Mucosa of rectum (tissue), 2 donors: ENCODE measurements at regions not wholly inside any gene's neighbourhood (a gene's known extent, or its start where the extent isn't known, plus 50 kb on each side); places are given as distances from the start of the nearest gene placed in this dataset.

Experiments
- H3K27ac ChIP-seq, 2 donors: one replicate each; pipeline ENCODE4 v1.7.0; 2013; ENCODE audit warnings: inconsistent platforms in 2 of 2, low read depth in 2 of 2, low read length in 2 of 2
- H3K27me3 ChIP-seq, 2 donors: one replicate each; pipeline ENCODE4 v1.7.0; 2013; ENCODE audit warnings: low read length in 2 of 2; ENCODE audit not compliant: control insufficient read depth in 2 of 2, insufficient read depth in 2 of 2
- H3K36me3 ChIP-seq, 2 donors: one replicate each; pipeline ENCODE4 v1.7.0; 2013; ENCODE audit warnings: low read length in 2 of 2; ENCODE audit not compliant: control insufficient read depth in 2 of 2, insufficient read depth in 2 of 2
- H3K4me1 ChIP-seq, 2 donors: one replicate each; pipeline ENCODE4 v1.7.0; 2013; ENCODE audit warnings: low read length in 2 of 2, mild to moderate bottlenecking in 1 of 2; ENCODE audit not compliant: control insufficient read depth in 2 of 2, insufficient read depth in 2 of 2
- H3K4me3 ChIP-seq, 2 donors: one replicate each; pipeline ENCODE4 v1.7.0; 2013; ENCODE audit warnings: low read length in 2 of 2
- H3K9ac ChIP-seq, 2 donors: one replicate each; pipeline ENCODE4 v1.7.0; 2013; ENCODE audit warnings: low read length in 2 of 2, low read depth in 1 of 2, mild to moderate bottlenecking in 1 of 2
- H3K9me3 ChIP-seq, 2 donors: one replicate each; pipeline ENCODE4 v1.7.0; 2013; ENCODE audit warnings: low read length in 2 of 2; ENCODE audit not compliant: control insufficient read depth in 2 of 2
- donor health status: healthy.
- donor health status: Normal muscosa, but diverticular disease.

GRCh38 chr18:2258954-2259353, 312.4 kb downstream of the METTL4 start:
- H3K9me3 ChIP-seq, result no peaks in the 10 kb centered on the region
- H3K4me1 ChIP-seq, result no peaks in the 10 kb centered on the region
- H3K36me3 ChIP-seq, result no peaks in the 10 kb centered on the region
- H3K9ac ChIP-seq, result no peak overlapping the region
- no peak overlapping the region for H3K4me3 ChIP-seq
- H3K27ac ChIP-seq, result no peak overlapping the region
- H3K27me3 ChIP-seq, result no peaks in the 10 kb centered on the region

- no peak overlapping the region for H3K9ac ChIP-seq
- no peaks in the 10 kb centered on the region for H3K4me1 ChIP-seq
- no peaks in the 10 kb centered on the region for H3K36me3 ChIP-seq
- H3K27me3 ChIP-seq, result no peaks in the 10 kb centered on the region
- H3K4me3 ChIP-seq, result no peak overlapping the region
- no peak overlapping the region for H3K27ac ChIP-seq
- no peaks in the 10 kb centered on the region for H3K9me3 ChIP-seq
Observed at GRCh38 chr18:2263303-2263890, 307.9 kb downstream of the METTL4 start.

- no peak overlapping the region for H3K27ac ChIP-seq
- no peak overlapping the region for H3K4me3 ChIP-seq
- no peaks in the 10 kb centered on the region for H3K36me3 ChIP-seq
- no peaks in the 10 kb centered on the region for H3K9me3 ChIP-seq
- H3K9ac ChIP-seq, result no peak overlapping the region
- H3K27me3 ChIP-seq, result no peaks in the 10 kb centered on the region
- no peaks in the 10 kb centered on the region for H3K4me1 ChIP-seq
Observed at GRCh38 chr18:2274613-2275012, 296.7 kb downstream of the METTL4 start.

- Histone ChIP-seq H3K27me3 (no peaks in the 10 kb centered on the region), H3K9ac (no peak overlapping the region), H3K27ac (no peak overlapping the region), H3K4me3 (no peak overlapping the region), H3K9me3 (no peaks in the 10 kb centered on the region), H3K36me3 (no peaks in the 10 kb centered on the region), H3K4me1 (no peaks in the 10 kb centered on the region)
Observed at GRCh38 chr18:2281086-2281485, 290.2 kb downstream of the METTL4 start.

GRCh38 chr18:2281523-2282199, 289.6 kb downstream of the METTL4 start:
- Histone ChIP-seq H3K9ac (no peak overlapping the region), H3K9me3 (no peaks in the 10 kb centered on the region), H3K27me3 (no peaks in the 10 kb centered on the region), H3K4me1 (no peaks in the 10 kb centered on the region), H3K4me3 (no peak overlapping the region), H3K36me3 (no peaks in the 10 kb centered on the region), H3K27ac (no peak overlapping the region)

GRCh38 chr18:2293109-2293839, 278.0 kb downstream of the METTL4 start:
- no peaks in the 10 kb centered on the region for H3K4me1 ChIP-seq

GRCh38 chr18:2301316-2301715, 270.0 kb downstream of the METTL4 start:
- H3K9ac ChIP-seq, result no peak overlapping the region
- no peaks in the 10 kb centered on the region for H3K27me3 ChIP-seq
- H3K27ac ChIP-seq, result no peak overlapping the region
- no peak overlapping the region for H3K4me3 ChIP-seq
- no peaks in the 10 kb centered on the region for H3K36me3 ChIP-seq
- H3K4me1 ChIP-seq, result no peaks in the 10 kb centered on the region
- no peaks in the 10 kb centered on the region for H3K9me3 ChIP-seq

More at GRCh38 chr18:2293109-2293839, 278.0 kb downstream of the METTL4 start:
- Histone ChIP-seq H3K36me3 (no peaks in the 10 kb centered on the region), H3K27me3 (no peaks in the 10 kb centered on the region), H3K9me3 (no peaks in the 10 kb centered on the region), H3K27ac (no peak overlapping the region), H3K9ac (no peak overlapping the region), H3K4me3 (no peak overlapping the region)

- Histone ChIP-seq H3K9me3 (no peaks in the 10 kb centered on the region), H3K4me1 (no peaks in the 10 kb centered on the region), H3K4me3 (no peak overlapping the region), H3K27me3 (no peaks in the 10 kb centered on the region), H3K27ac (no peak overlapping the region), H3K9ac (no peak overlapping the region), H3K36me3 (no peaks in the 10 kb centered on the region)
Observed at GRCh38 chr18:2302012-2302411, 269.3 kb downstream of the METTL4 start.

GRCh38 chr18:2302628-2303516, 268.4 kb downstream of the METTL4 start:
- Histone ChIP-seq H3K27ac (no peak overlapping the region), H3K4me3 (no peak overlapping the region), H3K4me1 (no peaks in the 10 kb centered on the region), H3K27me3 (no peaks in the 10 kb centered on the region), H3K36me3 (no peaks in the 10 kb centered on the region), H3K9ac (no peak overlapping the region), H3K9me3 (no peaks in the 10 kb centered on the region)
